SU-DHL-6 (cell line): ENCODE measurements at regions not wholly inside any gene's neighbourhood (a gene's known extent, or its start where the extent isn't known, plus 50 kb on each side); places are given as distances from the start of the nearest gene placed in this dataset.

Source experiments
- H2AFZ ChIP-seq: fragments of 200-600 bp; sonication (generic); 2 replicates; pipeline ENCODE4 v1.6.1; 2014; ENCODE audit warnings: low read depth, mild to moderate bottlenecking, moderate library complexity, mixed read lengths, antibody characterized with exemption, low read length; ENCODE audit not compliant: severe bottlenecking
- H3F3A ChIP-seq: fragments of 200-600 bp; shearing (Covaris generic); 2 replicates; pipeline ENCODE4 v1.6.0; 2016; ENCODE audit warnings: antibody characterized with exemption, mild to moderate bottlenecking; ENCODE audit not compliant: insufficient read depth
- H3K27ac ChIP-seq: fragments of 200-600 bp; sonication (generic); 2 replicates; pipeline ENCODE4 v1.5.1; 2016; ENCODE audit warnings: low read depth, mild to moderate bottlenecking, low read length, moderate library complexity, mixed read lengths
- H3K27me3 ChIP-seq: fragments of 200-600 bp; sonication (generic), shearing (Covaris generic); 2 replicates; pipeline ENCODE4 v1.6.0; 2014; ENCODE audit warnings: mild to moderate bottlenecking, low read length
- H3K36me3 ChIP-seq: fragments of 200-600 bp; sonication (generic); 2 replicates; pipeline ENCODE4 v1.6.1; 2014; ENCODE audit warnings: mild to moderate bottlenecking, low read length, mixed read lengths
- H3K4me2 ChIP-seq: fragments of 300-600, 200-600 bp; shearing (Covaris generic), sonication (generic); 2 replicates; pipeline ENCODE4 v1.6.0; 2014; ENCODE audit warnings: low read length, low read depth, mild to moderate bottlenecking; ENCODE audit not compliant: poor library complexity, severe bottlenecking
- H3K4me3 ChIP-seq: fragments of 200-600 bp; sonication (generic); 2 replicates; pipeline ENCODE4 v1.5.1; 2014; ENCODE audit warnings: antibody characterized with exemption, low read length, mild to moderate bottlenecking, mixed read lengths; ENCODE audit not compliant: insufficient read depth, poor library complexity, severe bottlenecking
- H3K79me2 ChIP-seq: fragments of 200-600 bp; sonication (generic); 2 replicates; pipeline ENCODE4 v1.6.1; 2014; ENCODE audit warnings: mild to moderate bottlenecking, low read length, moderate library complexity; ENCODE audit not compliant: insufficient read depth
- H3K9ac ChIP-seq: fragments of 200-600 bp; sonication (generic); 2 replicates; pipeline ENCODE4 v1.7.0; 2014; ENCODE audit warnings: mild to moderate bottlenecking, low read length
- H3K9me2 ChIP-seq: fragments of 200-600 bp; sonication (generic); replicated peaks from 2 replicates; pipeline ENCODE4 v1.6.1; 2014; ENCODE audit warnings: low read length; ENCODE audit not compliant: insufficient read depth
- H3K9me3 ChIP-seq: fragments of 200-600 bp; sonication (generic); 2 replicates; pipeline ENCODE4 v1.6.1; 2014; ENCODE audit warnings: low read length, mixed read lengths; ENCODE audit not compliant: insufficient read depth
- H4K20me1 ChIP-seq: fragments of 200-600 bp; sonication (generic); 2 replicates; pipeline ENCODE4 v1.6.1; 2014; ENCODE audit warnings: low read depth, mild to moderate bottlenecking, antibody characterized with exemption, low read length, moderate library complexity, mixed read lengths
- CTCF ChIP-seq: fragments of 200-600 bp; sonication (generic); IDR thresholded peaks from one replicate; pipeline ENCODE4 v1.5.1; 2017; ENCODE audit warnings: antibody characterized with exemption, mild to moderate bottlenecking, low read length, moderate library complexity; ENCODE audit not compliant: insufficient read depth, poor library complexity, severe bottlenecking
- EZH2phosphoT487 ChIP-seq: fragments of 200-600 bp; sonication (generic), shearing (Covaris generic); conservative IDR thresholded peaks from 2 replicates; pipeline ENCODE4 v1.6.1; 2018; ENCODE audit warnings: mild to moderate bottlenecking, antibody characterized with exemption, low read length, moderate library complexity, mixed read lengths

DNA sequence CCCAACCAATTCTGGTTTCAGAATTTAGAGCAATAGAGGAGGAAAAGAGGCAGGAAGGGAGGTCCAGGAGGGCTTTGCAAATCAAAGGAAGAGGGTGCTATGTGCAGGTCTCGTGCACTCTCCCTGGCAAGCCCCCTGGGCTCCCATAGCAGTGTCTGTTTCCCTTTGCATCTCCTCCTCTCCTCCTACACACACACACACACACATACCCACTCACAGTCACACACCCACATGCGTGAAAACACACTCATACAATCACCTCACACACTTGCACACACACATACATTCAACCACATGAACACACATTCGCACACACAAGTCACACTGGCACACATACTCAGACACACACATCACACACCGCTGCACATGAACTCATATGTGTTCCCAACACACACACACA lies 105.3 kb downstream of the OAT start:
- Histone ChIP-seq H3K4me3 (no peak overlapping the region), H3F3A (no peaks in the 10 kb centered on the region)

DNA sequence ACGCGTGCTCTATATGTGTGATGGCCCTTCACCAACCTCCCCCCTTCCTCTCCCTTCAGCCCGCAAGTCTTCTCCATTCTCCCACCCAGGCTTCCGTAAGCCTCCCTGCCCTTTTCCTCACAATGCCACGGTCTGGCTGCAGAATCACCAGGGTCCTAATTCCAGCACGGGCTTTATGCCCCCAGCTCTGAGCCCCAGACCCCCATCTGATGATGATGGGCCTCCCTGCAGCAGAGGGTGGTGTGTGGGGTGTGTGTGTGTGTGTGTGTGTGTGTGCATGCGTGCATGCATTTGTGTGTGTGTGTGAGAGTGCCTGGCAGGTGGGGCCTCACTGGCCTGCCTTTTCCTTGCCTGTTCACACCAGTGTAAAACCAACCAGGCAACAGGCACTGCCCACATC lies 109.9 kb downstream of the OAT start:
- H3K27ac ChIP-seq, result no peak overlapping the region
- no peaks in the 10 kb centered on the region for H3K9me2 ChIP-seq
- H3K9me3 ChIP-seq, result no peaks in the 10 kb centered on the region
- no peak overlapping the region for H3K9ac ChIP-seq
- no peaks in the 10 kb centered on the region for H3K79me2 ChIP-seq
- H3K36me3 ChIP-seq, result no peaks in the 10 kb centered on the region
- TF ChIP-seq CTCF (no peak), EZH2phosphoT487 (no peak)
- no peaks in the 10 kb centered on the region for H3F3A ChIP-seq
- H3K4me2 ChIP-seq, result no peak overlapping the region
- no peak overlapping the region for H2AFZ ChIP-seq
- no peaks in the 10 kb centered on the region for H3K27me3 ChIP-seq
- no peak overlapping the region for H3K4me3 ChIP-seq
- no peaks in the 10 kb centered on the region for H4K20me1 ChIP-seq

More for the DNA sequence above, 105.3 kb downstream of the OAT start:
- Histone ChIP-seq H3K4me2 (no peak overlapping the region), H2AFZ (no peak overlapping the region), H4K20me1 (no peaks in the 10 kb centered on the region), H3K9me3 (no peaks in the 10 kb centered on the region), H3K9me2 (no peaks in the 10 kb centered on the region), H3K27ac (no peak overlapping the region), H3K27me3 (no peaks in the 10 kb centered on the region), H3K9ac (no peak overlapping the region), H3K36me3 (no peaks in the 10 kb centered on the region), H3K79me2 (no peaks in the 10 kb centered on the region)
- TF ChIP-seq CTCF (no peak), EZH2phosphoT487 (no peak)

- Histone ChIP-seq H3K9me2 (no peaks in the 10 kb centered on the region), H3K4me2 (no peak overlapping the region), H3K9me3 (no peaks in the 10 kb centered on the region), H3K27ac (no peak overlapping the region), H2AFZ (no peak overlapping the region), H3K36me3 (no peaks in the 10 kb centered on the region), H4K20me1 (no peaks in the 10 kb centered on the region), H3K9ac (no peak overlapping the region), H3K79me2 (no peaks in the 10 kb centered on the region), H3K4me3 (no peak overlapping the region), H3F3A (no peaks in the 10 kb centered on the region), H3K27me3 (no peaks in the 10 kb centered on the region)
- TF ChIP-seq CTCF, result no peak
- no peak for TF ChIP-seq EZH2phosphoT487
Measured at GRCh38 chr10:124308056-124308645, 110.6 kb downstream of the OAT start.

GRCh38 chr10:124307591-124307990 lies 111.1 kb downstream of the OAT start:
- Histone ChIP-seq H3K9me2 (no peaks in the 10 kb centered on the region), H3K27ac (no peak overlapping the region), H3K9ac (no peak overlapping the region), H3K4me3 (no peak overlapping the region), H3K9me3 (no peaks in the 10 kb centered on the region), H3F3A (no peaks in the 10 kb centered on the region), H3K79me2 (no peaks in the 10 kb centered on the region), H3K4me2 (no peak overlapping the region), H4K20me1 (no peaks in the 10 kb centered on the region), H3K27me3 (no peaks in the 10 kb centered on the region), H2AFZ (no peak overlapping the region), H3K36me3 (no peaks in the 10 kb centered on the region)
- TF ChIP-seq CTCF, result no peak
- TF ChIP-seq EZH2phosphoT487, result no peak
